ENCODE measurements at regions not wholly inside any gene's neighbourhood (a gene's known extent, or its start where the extent isn't known, plus 50 kb on each side); places are given as distances from the start of the nearest gene placed in this dataset.
"Not testable (repeated sequence)": the region's sequence is repeated elsewhere in the genome, so short reads cannot be mapped to it uniquely, and the experiment has no call there.

- not testable (repeated sequence) for H3K9ac ChIP-seq (ENCODE audit: low read length); H3K27me3 ChIP-seq (ENCODE audit: control insufficient read depth in 1 of 2, insufficient read depth in 1 of 2, low read length in 2 of 2); H3K14ac ChIP-seq (ENCODE audit: low read length in 2 of 2); H2BK5ac ChIP-seq (ENCODE audit: low read depth, low read length, poor library complexity, severe bottlenecking); H2AFZ ChIP-seq (ENCODE audit: low read depth, low read length); H3K79me1 ChIP-seq (replicated peaks; ENCODE audit: low read length, poor library complexity, severe bottlenecking); H2AK5ac ChIP-seq (ENCODE audit: low read length, severe bottlenecking); H3K18ac ChIP-seq (ENCODE audit: low read depth in 1 of 2, low read length in 2 of 2); H2BK12ac ChIP-seq (ENCODE audit: low read length in 2 of 2); H3K9me3 ChIP-seq (ENCODE audit: control insufficient read depth, low read length); H3K4ac ChIP-seq (ENCODE audit: low read depth in 1 of 2, low read length in 2 of 2); H3K4me3 ChIP-seq (ENCODE audit: insufficient read depth in 1 of 2, low read depth in 1 of 2, low read length in 2 of 2); H3K36me3 ChIP-seq (ENCODE audit: control insufficient read depth in 1 of 2, insufficient read depth in 2 of 2, low read depth in 1 of 2, low read length in 2 of 2); H4K91ac ChIP-seq (ENCODE audit: low read length); H2BK120ac ChIP-seq (ENCODE audit: low read depth, low read length); H3K23ac ChIP-seq (ENCODE audit: low read length in 2 of 2); H3K4me1 ChIP-seq (ENCODE audit: control insufficient read depth, insufficient read depth, low read depth, low read length); H2BK15ac ChIP-seq (ENCODE audit: low read depth, poor library complexity, severe bottlenecking); H3K4me2 ChIP-seq (ENCODE audit: low read length, poor library complexity, severe bottlenecking); H4K8ac ChIP-seq (ENCODE audit: low read length); DNase-seq; H3K27ac ChIP-seq (ENCODE audit: low read length, poor library complexity, severe bottlenecking)
- WGBS = 78% methylated on average over 1 of the region's 1 CpG
These were observed 331.7 kb upstream of the PLGLB2 start for GRCh38 chr2:87416266-87416592.

- not testable (repeated sequence) for H3K4me2 ChIP-seq (ENCODE audit: low read length, poor library complexity, severe bottlenecking); H2AFZ ChIP-seq (ENCODE audit: low read depth, low read length); DNase-seq; H3K27ac ChIP-seq (ENCODE audit: low read length, poor library complexity, severe bottlenecking); H4K91ac ChIP-seq (ENCODE audit: low read length); H3K79me1 ChIP-seq (replicated peaks; ENCODE audit: low read length, poor library complexity, severe bottlenecking); H3K36me3 ChIP-seq (ENCODE audit: control insufficient read depth in 1 of 2, insufficient read depth in 2 of 2, low read depth in 1 of 2, low read length in 2 of 2); H3K9me3 ChIP-seq (ENCODE audit: control insufficient read depth, low read length); H2BK120ac ChIP-seq (ENCODE audit: low read depth, low read length); H3K27me3 ChIP-seq (ENCODE audit: control insufficient read depth in 1 of 2, insufficient read depth in 1 of 2, low read length in 2 of 2); H3K9ac ChIP-seq (ENCODE audit: low read length); H2BK15ac ChIP-seq (ENCODE audit: low read depth, poor library complexity, severe bottlenecking); H2AK5ac ChIP-seq (ENCODE audit: low read length, severe bottlenecking); H4K8ac ChIP-seq (ENCODE audit: low read length); H3K4me3 ChIP-seq (ENCODE audit: insufficient read depth in 1 of 2, low read depth in 1 of 2, low read length in 2 of 2); H2BK12ac ChIP-seq (ENCODE audit: low read length in 2 of 2); H3K23ac ChIP-seq (ENCODE audit: low read length in 2 of 2); H2BK5ac ChIP-seq (ENCODE audit: low read depth, low read length, poor library complexity, severe bottlenecking); H3K14ac ChIP-seq (ENCODE audit: low read length in 2 of 2); H3K4ac ChIP-seq (ENCODE audit: low read depth in 1 of 2, low read length in 2 of 2); H3K4me1 ChIP-seq (ENCODE audit: control insufficient read depth, insufficient read depth, low read depth, low read length); H3K18ac ChIP-seq (ENCODE audit: low read depth in 1 of 2, low read length in 2 of 2)
- WGBS = no CpG with 5 or more reads among the region's 6 CpGs
These were observed 330.7 kb upstream of the PLGLB2 start for GRCh38 chr2:87417147-87417546.

GRCh38 chr2:87417742-87418567, 329.9 kb upstream of the PLGLB2 start:
- H3K14ac ChIP-seq (ENCODE audit: low read length in 2 of 2); H2BK12ac ChIP-seq (ENCODE audit: low read length in 2 of 2); H2AFZ ChIP-seq (ENCODE audit: low read depth, low read length); DNase-seq; H3K27ac ChIP-seq (ENCODE audit: low read length, poor library complexity, severe bottlenecking); H2AK5ac ChIP-seq (ENCODE audit: low read length, severe bottlenecking); H2BK5ac ChIP-seq (ENCODE audit: low read depth, low read length, poor library complexity, severe bottlenecking); H2BK120ac ChIP-seq (ENCODE audit: low read depth, low read length); H3K4me2 ChIP-seq (ENCODE audit: low read length, poor library complexity, severe bottlenecking); H4K8ac ChIP-seq (ENCODE audit: low read length); H4K91ac ChIP-seq (ENCODE audit: low read length); H3K79me1 ChIP-seq (replicated peaks; ENCODE audit: low read length, poor library complexity, severe bottlenecking); H3K9ac ChIP-seq (ENCODE audit: low read length); H3K4ac ChIP-seq (ENCODE audit: low read depth in 1 of 2, low read length in 2 of 2); H2BK15ac ChIP-seq (ENCODE audit: low read depth, poor library complexity, severe bottlenecking); H3K4me1 ChIP-seq (ENCODE audit: control insufficient read depth, insufficient read depth, low read depth, low read length); H3K9me3 ChIP-seq (ENCODE audit: control insufficient read depth, low read length); H3K18ac ChIP-seq (ENCODE audit: low read depth in 1 of 2, low read length in 2 of 2); H3K36me3 ChIP-seq (ENCODE audit: control insufficient read depth in 1 of 2, insufficient read depth in 2 of 2, low read depth in 1 of 2, low read length in 2 of 2); H3K23ac ChIP-seq (ENCODE audit: low read length in 2 of 2); H3K27me3 ChIP-seq (ENCODE audit: control insufficient read depth in 1 of 2, insufficient read depth in 1 of 2, low read length in 2 of 2): not testable (repeated sequence)
- peak overlapping the region in 1 of 2 experiments; percentile 26 for H3K4me3 ChIP-seq (ENCODE audit: insufficient read depth in 1 of 2, low read depth in 1 of 2, low read length in 2 of 2)
- WGBS = 88% methylated on average over 2 of the region's 3 CpGs

GRCh38 chr2:87418823-87419822, 328.8 kb upstream of the PLGLB2 start:
- H3K18ac ChIP-seq (ENCODE audit: low read depth in 1 of 2, low read length in 2 of 2); H3K4ac ChIP-seq (ENCODE audit: low read depth in 1 of 2, low read length in 2 of 2); H3K36me3 ChIP-seq (ENCODE audit: control insufficient read depth in 1 of 2, insufficient read depth in 2 of 2, low read depth in 1 of 2, low read length in 2 of 2); DNase-seq; H3K14ac ChIP-seq (ENCODE audit: low read length in 2 of 2); H2AFZ ChIP-seq (ENCODE audit: low read depth, low read length); H3K4me1 ChIP-seq (ENCODE audit: control insufficient read depth, insufficient read depth, low read depth, low read length); H3K4me3 ChIP-seq (ENCODE audit: insufficient read depth in 1 of 2, low read depth in 1 of 2, low read length in 2 of 2); H3K79me1 ChIP-seq (replicated peaks; ENCODE audit: low read length, poor library complexity, severe bottlenecking); H2BK120ac ChIP-seq (ENCODE audit: low read depth, low read length); H2BK15ac ChIP-seq (ENCODE audit: low read depth, poor library complexity, severe bottlenecking); H4K8ac ChIP-seq (ENCODE audit: low read length); H2AK5ac ChIP-seq (ENCODE audit: low read length, severe bottlenecking); H2BK12ac ChIP-seq (ENCODE audit: low read length in 2 of 2); H3K27me3 ChIP-seq (ENCODE audit: control insufficient read depth in 1 of 2, insufficient read depth in 1 of 2, low read length in 2 of 2); H3K9me3 ChIP-seq (ENCODE audit: control insufficient read depth, low read length); H4K91ac ChIP-seq (ENCODE audit: low read length); H3K9ac ChIP-seq (ENCODE audit: low read length); H2BK5ac ChIP-seq (ENCODE audit: low read depth, low read length, poor library complexity, severe bottlenecking); H3K4me2 ChIP-seq (ENCODE audit: low read length, poor library complexity, severe bottlenecking); H3K23ac ChIP-seq (ENCODE audit: low read length in 2 of 2); H3K27ac ChIP-seq (ENCODE audit: low read length, poor library complexity, severe bottlenecking): not testable (repeated sequence)
- WGBS = 88% methylated on average over 3 of the region's 9 CpGs

All from mesenchymal stem cell (in vitro differentiated cells and primary cell).